HCT116 (cell line): ENCODE measurements at regions not wholly inside any gene's neighbourhood (a gene's known extent, or its start where the extent isn't known, plus 50 kb on each side); places are given as distances from the start of the nearest gene placed in this dataset.

Experiments used
- ATAC-seq: fragments of 200-7000 bp; cut with Tn5 transposase; 2 replicates; pipeline ENCODE4 v1.9.1; 2020; ENCODE audit warnings: mild to moderate bottlenecking, moderate library complexity
- BruUV-seq: library from RNA; stranded (reverse); fragments of 400-500 nt; replicated peaks from 2 replicates; lab custom pipeline; 2021; lab: Mats Ljungman, UMichigan
- CTCF ChIA-PET: fragments of 300-600 bp; sonication (Branson Sonifier 250); formaldehyde crosslinking; loops from one replicate; lab custom pipeline; 2021; ENCODE audit warnings: antibody characterized with exemption; lab: Charles Lee
- POLR2A ChIA-PET: fragments of 300-600, 350-600 bp; sonication (Branson Sonifier 250); formaldehyde crosslinking; loops from one replicate; lab custom pipeline; 2021; ENCODE audit warnings: antibody characterized with exemption; lab: Charles Lee
- RAD21 ChIA-PET, 2 experiments: fragments of 300-600 bp; sonication (Branson Sonifier 250); formaldehyde crosslinking; loops; one replicate each; lab custom pipeline; 2023; ENCODE audit warnings: low total read pairs in 2 of 2; ENCODE audit not compliant: uncharacterized antibody in 2 of 2, unreplicated experiment in 2 of 2, low non-redundant PET in 1 of 2; lab: Charles Lee
- DNase-seq: peaks from one replicate; pipeline ENCODE4 v3.0.0-alpha.2; 2010; ENCODE audit warnings: low read depth, low spot score
- H2AFZ ChIP-seq: fragments of 200-600 bp; shearing (Covaris generic), sonication (generic); 2 replicates; pipeline ENCODE4 v1.6.1; 2017; ENCODE audit warnings: low read depth, mixed run types, mixed read lengths, antibody characterized with exemption, low read length; ENCODE audit not compliant: poor library complexity, severe bottlenecking
- H3K27ac ChIP-seq: 2 replicates; pipeline ENCODE4 v1.5.1; 2012; ENCODE audit warnings: low read depth, low read length
- H3K27me3 ChIP-seq: fragments of 200-600 bp; sonication (generic); 2 replicates; pipeline ENCODE4 v1.6.1; 2016; ENCODE audit warnings: mixed run types, low read length, mixed read lengths; ENCODE audit not compliant: insufficient read depth
- H3K36me3 ChIP-seq, 2 experiments: fragments of 200-500 bp in 1 of 2; fragments of 200-600 bp in 1 of 2; sonication (Bioruptor generic) in 1 of 2; sonication (generic) in 1 of 2; 2 replicates each; pipeline versions ENCODE4 v1.5.1 to v1.6.1; 2014 to 2016; ENCODE audit warnings: low read length in 2 of 2, inconsistent platforms in 1 of 2, mixed read lengths in 1 of 2, mixed run types in 1 of 2; ENCODE audit not compliant: insufficient read depth in 2 of 2, control insufficient read depth in 1 of 2
- H3K4me1 ChIP-seq, 2 experiments: fragments of 200-600 bp in 1 of 2; sonication (generic) in 1 of 2; 2 replicates each; pipeline versions ENCODE4 v1.5.1 to v1.6.1; 2012 to 2017; ENCODE audit warnings: low read length in 2 of 2, inconsistent platforms in 1 of 2, mild to moderate bottlenecking in 1 of 2, mixed read lengths in 1 of 2, mixed run types in 1 of 2, moderate library complexity in 1 of 2; ENCODE audit not compliant: insufficient read depth in 2 of 2, control insufficient read depth in 1 of 2
- H3K4me2 ChIP-seq: fragments of 200-600 bp; sonication (generic); 2 replicates; pipeline ENCODE4 v1.6.1; 2017; ENCODE audit warnings: mixed run types, low read length, mixed read lengths
- H3K4me3 ChIP-seq, 2 experiments: fragments of 200-600 bp in 1 of 2; sonication (generic) in 1 of 2; replicated peaks in 1 of 2; 2 replicates each; pipeline ENCODE4 v1.5.1; 2011 to 2016; ENCODE audit warnings: low read length in 2 of 2, control low read depth in 1 of 2, low read depth in 1 of 2, mild to moderate bottlenecking in 1 of 2, mixed read lengths in 1 of 2, mixed run types in 1 of 2
- H3K79me2 ChIP-seq: fragments of 200-600 bp; sonication (generic); 2 replicates; pipeline ENCODE4 v1.6.1; 2017; ENCODE audit warnings: mild to moderate bottlenecking, mixed run types, low read length, moderate library complexity, mixed read lengths; ENCODE audit not compliant: insufficient read depth
- H3K9ac ChIP-seq: fragments of 200-600 bp; sonication (generic); 2 replicates; pipeline ENCODE4 v1.6.1; 2016; ENCODE audit warnings: low read length, mixed read lengths
- H3K9me2 ChIP-seq: fragments of 200-600 bp; sonication (generic), shearing (Covaris generic); 2 replicates; pipeline ENCODE4 v1.6.1; 2017; ENCODE audit warnings: mixed run types, mild to moderate bottlenecking, moderate library complexity; ENCODE audit not compliant: insufficient read depth
- H3K9me3 ChIP-seq, 2 experiments: fragments of 200-500 bp in 1 of 2; fragments of 200-600 bp in 1 of 2; sonication (Bioruptor generic) in 1 of 2; sonication (generic) in 1 of 2; 2 replicates each; pipeline ENCODE4 v1.6.1; 2014 to 2017; ENCODE audit warnings: low read length in 2 of 2, mixed read lengths in 2 of 2, inconsistent platforms in 1 of 2, low read depth in 1 of 2, mild to moderate bottlenecking in 1 of 2, mixed run types in 1 of 2, moderate library complexity in 1 of 2; ENCODE audit not compliant: control insufficient read depth in 1 of 2, insufficient read depth in 1 of 2
- H4K20me1 ChIP-seq: fragments of 200-600 bp; sonication (generic), shearing (Covaris generic); 2 replicates; pipeline ENCODE4 v1.6.1; 2017; ENCODE audit warnings: mixed run types, mild to moderate bottlenecking, moderate library complexity; ENCODE audit not compliant: insufficient read depth
- CBX3 ChIP-seq: IDR thresholded peaks from 2 replicates; pipeline ENCODE4 v1.6.1; 2012; ENCODE audit warnings: low read depth
- CEBPB ChIP-seq: IDR thresholded peaks from 2 replicates; pipeline ENCODE4 v1.6.1; 2012; ENCODE audit warnings: low read depth
- EGR1 ChIP-seq: IDR thresholded peaks from 2 replicates; pipeline ENCODE4 v1.6.1; 2012; ENCODE audit warnings: low read depth
- EZH2 ChIP-seq: fragments of 200-600 bp; sonication (generic); IDR thresholded peaks from 2 replicates; pipeline ENCODE4 v1.6.1; 2017; ENCODE audit warnings: antibody characterized with exemption, mixed run types
- FOSL1 ChIP-seq: IDR thresholded peaks from 2 replicates; pipeline ENCODE4 v1.6.1; 2012; ENCODE audit warnings: low read depth
- JUND ChIP-seq: IDR thresholded peaks from 2 replicates; pipeline ENCODE4 v1.6.1; 2012
- REST ChIP-seq: IDR thresholded peaks from 2 replicates; pipeline ENCODE4 v1.6.1; 2012; ENCODE audit warnings: low read depth
- SIN3A ChIP-seq: IDR thresholded peaks from 2 replicates; pipeline ENCODE4 v1.6.1; 2012; ENCODE audit warnings: low read depth
- SP1 ChIP-seq: IDR thresholded peaks from 2 replicates; pipeline ENCODE4 v1.6.1; 2012; ENCODE audit warnings: low read depth
- SRF ChIP-seq: IDR thresholded peaks from 2 replicates; pipeline ENCODE4 v1.6.1; 2012; ENCODE audit warnings: low read depth
- ZBTB33 ChIP-seq: IDR thresholded peaks from 2 replicates; pipeline ENCODE4 v1.6.1; 2011; ENCODE audit warnings: mild to moderate bottlenecking, low read length, moderate library complexity; ENCODE audit not compliant: insufficient replicate concordance; ENCODE audit errors: extremely low read depth
- intact Hi-C: fragments of 100-400 bp; cut with micrococcal nuclease; formaldehyde crosslinking; loops from 2 replicates; pipeline ENCODE4 v1.10.0; 2022
- TF ChIP-seq, protein P1 (sequence below): IDR thresholded peaks from 2 replicates; pipeline ENCODE4 v1.6.1; 2012

- no peak overlapping the region for H3K4me3 ChIP-seq
- RAD21 ChIA-PET = no interaction called here
- POLR2A ChIA-PET = no interaction called here
- no peak overlapping the region for H3K4me2 ChIP-seq
- H3K4me1 ChIP-seq = no peaks in the 10 kb centered on the region
- TF ChIP-seq SIN3A (no peak), CEBPB (no peak), SRF (no peak), SP1 (no peak), CBX3 (no peak), ZBTB33 (no peak), EZH2 (no peak), REST (no peak), EGR1 (no peak), JUND (no peak), FOSL1 (no peak)
- TF ChIP-seq, protein P1, sequence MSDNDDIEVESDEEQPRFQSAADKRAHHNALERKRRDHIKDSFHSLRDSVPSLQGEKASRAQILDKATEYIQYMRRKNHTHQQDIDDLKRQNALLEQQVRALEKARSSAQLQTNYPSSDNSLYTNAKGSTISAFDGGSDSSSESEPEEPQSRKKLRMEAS = no peak
- H3K27ac ChIP-seq = no peak overlapping the region
- DNase-seq = no peak
- CTCF ChIA-PET = no interaction called here
- no peaks in the 10 kb centered on the region for H4K20me1 ChIP-seq
- H3K9me3 ChIP-seq = peaks cover 29 to 63% of the 10 kb centered on the region in 2 experiments; a peak in 2 of 4 replicates
- BruUV-seq = no TSS peak
- no peak for ATAC-seq
- H3K9ac ChIP-seq = no peak overlapping the region
- no peaks in the 10 kb centered on the region for H3K9me2 ChIP-seq
- H3K79me2 ChIP-seq = no peaks in the 10 kb centered on the region
- no peaks in the 10 kb centered on the region for H3K27me3 ChIP-seq
- no peak overlapping the region for H2AFZ ChIP-seq
- no peaks in the 10 kb centered on the region for H3K36me3 ChIP-seq
- intact Hi-C loops = no loop called here
Observed at GRCh38 chr16:79845033-79845733, 244.6 kb upstream of the MAF start.
